Fibroblast of upper back skin (primary cell): ENCODE measurements at regions not wholly inside any gene's neighbourhood (a gene's known extent, or its start where the extent isn't known, plus 50 kb on each side); places are given as distances from the start of the nearest gene placed in this dataset.

ENCODE experiments used
- DNase-seq: peaks from one replicate; pipeline ENCODE4 v3.0.0-alpha.2; 2013

- DNase-seq = no peak
Measured at GRCh38 chr2:198488964-198489363, 684.6 kb downstream of the PLCL1 start.

- DNase-seq = peak; percentile 74
Measured at GRCh38 chr2:198483051-198483450, 678.7 kb downstream of the PLCL1 start.

- DNase-seq = peak; percentile 19
Measured at GRCh38 chr2:198479065-198479464, 674.7 kb downstream of the PLCL1 start.

- peak; percentile 42 for DNase-seq
Measured at GRCh38 chr2:198478361-198478760, 674.0 kb downstream of the PLCL1 start.

GRCh38 chr2:198476007-198476406, 671.6 kb downstream of the PLCL1 start:
- no peak for DNase-seq

- DNase-seq = no peak
Measured at GRCh38 chr2:198471291-198471690, 666.9 kb downstream of the PLCL1 start.

GRCh38 chr2:198468136-198468535, 663.7 kb downstream of the PLCL1 start:
- DNase-seq = no peak

GRCh38 chr2:198465970-198466369, 661.6 kb downstream of the PLCL1 start:
- DNase-seq = no peak

GRCh38 chr2:198456418-198456817, 652.0 kb downstream of the PLCL1 start:
- peak; percentile 80 for DNase-seq

GRCh38 chr2:198453866-198454265, 649.5 kb downstream of the PLCL1 start:
- DNase-seq = no peak

- no peak for DNase-seq
Measured at GRCh38 chr2:198452327-198452726, 647.9 kb downstream of the PLCL1 start.

- DNase-seq = no peak
Measured at GRCh38 chr2:198448789-198449188, 644.4 kb downstream of the PLCL1 start.

GRCh38 chr2:198444800-198445287, 640.5 kb downstream of the PLCL1 start:
- no peak for DNase-seq

GRCh38 chr2:198441901-198442300, 637.5 kb downstream of the PLCL1 start:
- DNase-seq = peak; percentile 75

- peak; percentile 87 for DNase-seq
Measured at GRCh38 chr2:198441246-198441645, 636.9 kb downstream of the PLCL1 start.

- DNase-seq = no peak
Measured at GRCh38 chr2:198440833-198441232, 636.4 kb downstream of the PLCL1 start.

GRCh38 chr2:198438331-198438730, 633.9 kb downstream of the PLCL1 start:
- peak; percentile 48 for DNase-seq

- DNase-seq = no peak
Measured at GRCh38 chr2:198424112-198424511, 619.7 kb downstream of the PLCL1 start.

- DNase-seq = no peak
Measured at GRCh38 chr2:198417836-198418235, 613.4 kb downstream of the PLCL1 start.

- DNase-seq = no peak
Measured at GRCh38 chr2:198414976-198415375, 610.6 kb downstream of the PLCL1 start.

GRCh38 chr2:198411936-198412335, 607.5 kb downstream of the PLCL1 start:
- peak; percentile 54 for DNase-seq

- no peak for DNase-seq
Measured at GRCh38 chr2:198408171-198408570, 603.8 kb downstream of the PLCL1 start.

- peak; percentile 55 for DNase-seq
Measured at GRCh38 chr2:198405311-198405710, 600.9 kb downstream of the PLCL1 start.

GRCh38 chr2:198401644-198402043, 597.3 kb downstream of the PLCL1 start:
- DNase-seq = no peak

- no peak for DNase-seq
Measured at GRCh38 chr2:198400999-198401398, 596.6 kb downstream of the PLCL1 start.

GRCh38 chr2:198394208-198394607, 589.8 kb downstream of the PLCL1 start:
- DNase-seq = no peak
